NCI-H2081 treated with DMSO at 0.1 percent for 48 hours (cell line): ENCODE measurements at regions not wholly inside any gene's neighbourhood (a gene's known extent, or its start where the extent isn't known, plus 50 kb on each side); places are given as distances from the start of the nearest gene placed in this dataset.

Experiments used
- DNase-seq: peaks from one replicate; lab custom pipeline; 2025; lab: John Stamatoyannopoulos, UW

DNA sequence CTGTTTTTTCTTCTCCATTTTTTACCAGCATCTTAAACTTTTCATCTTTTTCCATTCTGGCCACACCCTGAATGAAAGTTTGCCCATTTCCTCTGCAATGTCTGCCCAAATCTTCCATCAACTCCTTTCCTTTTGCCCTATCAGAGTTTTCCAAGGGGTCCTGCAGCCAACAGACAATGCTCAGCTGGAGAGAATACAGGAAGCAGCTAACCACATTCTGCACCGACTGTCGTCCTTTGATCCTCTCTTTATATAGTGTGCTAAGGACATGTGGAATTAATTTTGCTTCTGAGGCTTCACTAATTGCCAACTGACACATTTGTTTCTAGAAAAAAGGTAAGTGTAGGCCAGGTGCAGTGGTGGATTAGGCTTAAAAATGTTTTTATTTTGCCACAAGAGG, 50.5 kb upstream of the DLX2 start:
- no peak for DNase-seq

DNA sequence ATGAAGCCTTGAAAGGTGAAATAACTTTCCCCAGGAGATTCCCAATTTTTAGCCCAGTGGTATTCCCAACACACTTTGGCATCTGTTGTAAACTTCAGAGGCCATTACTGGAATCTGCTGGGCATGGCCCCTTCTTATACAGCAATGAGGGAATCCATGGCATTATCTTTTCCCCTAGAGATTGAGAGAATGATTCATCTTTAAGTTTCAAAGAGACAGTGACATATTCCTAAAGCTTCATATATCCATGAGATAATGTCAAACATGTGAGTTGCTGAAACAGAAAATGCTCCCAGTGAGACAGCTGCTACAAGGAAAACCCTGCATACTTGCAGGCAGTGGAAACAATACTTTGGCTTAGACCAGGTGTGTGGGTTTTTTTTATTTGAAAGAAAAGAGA, 51.1 kb upstream of the DLX2 start:
- DNase-seq = no peak

GRCh38 chr2:172155752-172156151, 53.1 kb upstream of the DLX2 start:
- DNase-seq = no peak

DNA sequence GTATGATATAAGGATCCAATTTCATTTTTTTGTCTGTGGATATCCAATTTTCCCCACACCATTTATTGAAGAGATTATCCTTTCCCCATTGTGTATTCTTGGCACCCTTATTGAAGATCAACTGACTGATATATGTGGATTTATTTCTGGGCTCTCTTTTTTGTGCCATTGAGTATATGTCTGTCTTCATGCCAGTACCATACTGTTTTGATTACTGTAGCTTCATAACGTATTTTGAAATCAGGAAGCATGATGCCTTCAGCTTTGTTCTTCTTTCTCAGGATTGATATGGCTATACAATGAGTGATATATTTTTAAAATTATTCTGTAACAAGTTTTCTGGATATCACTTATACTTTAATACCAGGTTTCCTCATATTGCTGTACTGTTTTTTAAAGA, 58.1 kb upstream of the DLX2 start:
- DNase-seq = no peak

- no peak for DNase-seq
Measured at GRCh38 chr2:172162225-172162733, 59.6 kb upstream of the DLX2 start.

- no peak for DNase-seq
Measured at GRCh38 chr2:172162739-172163336, 60.1 kb upstream of the DLX2 start.

GRCh38 chr2:172168917-172169346, 66.2 kb upstream of the DLX2 start:
- DNase-seq = no peak

- DNase-seq = no peak
Measured at GRCh38 chr2:172169611-172170010, 66.9 kb upstream of the DLX2 start.

DNA sequence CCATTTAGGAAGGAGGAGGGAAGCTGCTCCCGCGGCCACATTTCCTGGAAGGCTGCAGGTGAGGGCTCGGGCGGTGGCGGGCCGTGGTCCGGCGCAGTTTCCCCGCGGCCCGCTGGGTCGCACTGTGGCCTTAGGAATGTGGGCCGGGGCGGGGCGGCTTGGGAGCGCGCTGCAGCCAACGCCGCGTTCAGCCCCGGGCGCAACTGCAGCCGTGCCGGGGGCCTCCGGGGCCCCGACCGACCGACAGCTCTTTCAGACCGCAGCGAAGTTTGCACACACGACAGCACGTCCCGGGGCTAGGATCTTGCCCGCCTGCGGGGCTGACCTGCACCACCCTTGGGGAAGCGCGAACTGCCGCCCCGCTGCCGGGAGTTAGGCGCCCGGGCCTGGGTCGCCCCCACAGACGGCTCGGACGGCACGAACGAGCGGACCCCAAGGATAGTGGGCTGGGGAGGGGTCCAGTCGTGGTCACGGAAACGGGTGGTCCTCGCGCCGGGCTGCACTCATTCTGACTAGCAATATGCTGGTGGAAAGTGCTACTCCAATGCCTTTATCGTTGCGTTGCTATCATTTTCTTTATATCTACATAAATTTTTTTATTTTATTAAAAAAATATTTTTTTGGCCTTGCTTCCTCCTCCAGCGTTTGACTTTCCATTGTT, 69.9 kb upstream of the DLX2 start:
- no peak for DNase-seq

- DNase-seq = no peak
Measured at GRCh38 chr2:172173174-172173706, 70.5 kb upstream of the DLX2 start.

- DNase-seq = no peak
Measured at GRCh38 chr2:172177581-172177980, 74.9 kb upstream of the DLX2 start.

DNA sequence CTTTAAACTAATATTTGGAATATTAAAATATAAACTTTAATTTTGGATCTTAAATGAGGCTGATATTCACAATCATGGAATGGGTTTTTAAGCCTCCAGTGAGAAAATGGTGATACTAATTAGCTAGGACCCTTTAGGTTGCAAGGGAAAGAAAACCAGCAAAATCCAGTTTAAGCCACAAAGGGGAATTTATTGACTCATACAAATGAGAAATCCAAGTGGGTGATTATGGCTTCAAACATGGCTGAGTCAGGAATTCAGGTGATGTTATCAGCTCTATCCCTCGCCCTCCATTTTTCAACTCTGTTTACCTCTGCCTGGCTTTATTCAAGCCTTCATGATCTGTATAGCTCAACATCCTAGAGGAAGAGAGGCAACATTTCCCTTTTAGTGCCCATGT, 75.3 kb upstream of the DLX2 start:
- no peak for DNase-seq

DNA sequence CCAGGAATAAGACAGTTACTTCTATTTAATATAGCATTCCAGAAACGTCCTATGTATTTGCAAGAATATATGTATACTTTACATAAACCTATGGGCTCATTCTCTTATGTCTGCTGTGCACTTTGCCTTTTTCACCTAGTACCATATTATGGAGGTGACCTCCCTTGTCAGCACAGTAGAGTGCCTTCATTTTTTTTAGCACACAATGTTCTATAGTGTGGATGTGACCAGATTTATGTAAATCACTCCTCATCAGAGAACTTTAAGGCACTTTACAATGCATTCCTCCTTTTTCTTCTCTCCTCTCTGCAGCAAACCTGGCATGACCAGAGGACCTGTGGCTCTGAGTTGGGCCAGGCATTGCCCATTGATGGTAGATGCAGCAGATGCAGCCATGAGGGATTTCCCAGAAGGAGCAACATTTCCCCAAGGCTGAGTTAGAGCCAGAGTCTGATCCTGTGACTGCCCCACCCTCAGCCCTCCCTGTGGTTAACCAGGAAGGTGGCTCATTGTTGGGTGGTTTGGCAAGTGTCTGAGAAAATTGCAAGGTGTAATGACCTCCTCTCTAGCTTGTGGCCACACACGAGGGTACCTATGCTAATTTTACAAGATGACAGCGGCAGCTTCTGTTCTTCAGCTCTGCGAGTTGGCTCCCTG, 76.5 kb upstream of the DLX2 start:
- DNase-seq = no peak

GRCh38 chr2:172181840-172182239, 79.1 kb upstream of the DLX2 start:
- DNase-seq = no peak

GRCh38 chr2:172182624-172183023, 79.9 kb upstream of the DLX2 start:
- no peak for DNase-seq

GRCh38 chr2:172193331-172194089, 90.8 kb upstream of the DLX2 start:
- no peak for DNase-seq

DNA sequence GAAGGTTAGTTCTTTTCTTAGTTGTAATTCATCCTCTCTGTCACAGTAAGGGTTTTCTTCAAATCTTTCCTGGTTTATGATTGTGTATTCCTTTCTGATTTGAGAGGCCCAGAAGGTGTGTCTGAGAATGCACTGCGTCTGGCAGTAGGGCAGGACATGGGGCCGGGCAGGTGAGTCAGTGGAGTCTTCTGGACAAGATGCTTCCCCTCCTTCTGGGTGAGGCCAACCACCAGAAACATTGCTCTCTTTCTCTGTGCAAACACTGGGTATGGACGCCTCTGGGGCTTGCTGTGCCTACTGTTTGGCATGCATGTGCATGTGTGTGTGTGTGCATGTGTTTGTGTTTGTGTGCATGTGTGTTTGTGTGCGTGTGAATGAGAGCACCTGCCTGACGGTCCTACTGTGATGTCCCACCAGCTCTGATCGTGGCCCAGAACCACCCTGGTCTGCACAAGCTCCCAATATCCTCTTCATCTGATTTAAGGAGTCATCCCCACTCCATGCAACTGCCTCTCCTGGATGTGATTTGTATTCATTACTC, 93.2 kb upstream of the DLX2 start:
- no peak for DNase-seq

DNA sequence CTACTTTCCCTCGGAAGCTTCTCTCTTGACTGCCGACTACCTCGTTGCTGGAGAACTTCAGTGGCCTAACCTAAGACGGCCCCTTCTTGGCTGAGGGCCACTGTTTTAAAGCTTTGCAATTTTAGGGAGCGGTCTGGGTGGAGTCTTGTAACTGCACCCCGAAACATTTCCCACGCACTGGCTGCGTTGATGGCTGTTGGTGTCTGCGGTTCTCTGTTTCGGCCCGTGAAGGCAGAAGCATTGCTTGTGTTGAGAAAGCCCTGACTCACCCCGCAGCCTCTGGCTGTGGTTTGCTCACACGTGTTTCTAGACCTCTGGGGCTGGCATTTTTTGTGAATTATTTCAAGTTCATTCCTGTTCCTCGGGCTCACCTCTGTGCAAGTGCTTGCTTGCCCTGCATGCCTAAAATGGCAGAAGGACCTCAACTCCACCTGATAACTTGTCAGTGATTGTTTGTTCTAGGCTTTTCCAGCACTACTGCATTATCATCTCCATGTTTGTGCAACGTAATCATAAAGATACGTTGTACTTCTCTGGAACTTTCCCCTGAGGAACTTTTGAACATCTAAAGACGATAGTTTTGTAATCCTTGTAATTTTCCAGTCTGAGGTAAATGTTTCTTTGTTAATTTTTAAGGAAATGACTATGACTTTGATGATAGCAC, 94.2 kb upstream of the DLX2 start:
- DNase-seq = no peak

DNA sequence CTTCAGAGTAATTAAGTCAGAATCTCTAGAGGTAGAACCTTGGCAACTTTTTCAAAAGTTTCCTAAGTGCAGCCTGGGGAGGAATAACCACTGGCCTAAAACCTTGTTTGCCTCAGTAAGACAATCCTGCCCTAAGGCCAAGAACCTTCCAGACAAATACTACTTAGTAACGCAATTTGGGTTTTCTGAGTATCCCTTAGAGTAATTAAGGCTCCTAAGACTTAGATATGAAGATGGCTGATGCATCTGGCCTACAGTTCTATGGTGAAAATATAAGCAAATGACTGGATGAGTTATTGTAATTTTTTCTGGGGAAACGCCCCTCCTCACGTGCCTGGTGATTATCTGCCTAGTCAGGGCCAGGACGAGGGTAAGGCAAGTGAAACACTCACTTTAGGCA, 95.7 kb upstream of the DLX2 start:
- DNase-seq = no peak

DNA sequence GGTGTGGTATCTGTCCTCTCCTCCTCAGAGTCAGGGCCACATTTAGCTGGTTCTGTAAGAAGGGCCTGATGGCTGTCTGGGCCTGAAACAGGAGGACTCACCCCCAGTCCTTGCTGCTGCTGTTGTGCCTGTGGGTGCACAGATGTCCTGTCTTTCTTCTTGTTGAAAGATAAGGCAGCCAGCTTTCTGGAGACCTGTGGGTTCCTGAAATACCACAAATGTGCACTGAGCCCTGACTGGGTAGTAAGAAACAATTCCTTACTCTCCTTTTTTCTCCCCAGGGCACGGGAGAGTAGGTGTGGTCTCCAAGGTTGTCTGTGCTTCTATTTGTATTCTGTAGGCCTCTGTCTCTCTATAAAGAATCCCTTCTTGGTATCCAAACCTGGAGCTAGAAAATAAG, 96.2 kb upstream of the DLX2 start:
- DNase-seq = no peak

DNA sequence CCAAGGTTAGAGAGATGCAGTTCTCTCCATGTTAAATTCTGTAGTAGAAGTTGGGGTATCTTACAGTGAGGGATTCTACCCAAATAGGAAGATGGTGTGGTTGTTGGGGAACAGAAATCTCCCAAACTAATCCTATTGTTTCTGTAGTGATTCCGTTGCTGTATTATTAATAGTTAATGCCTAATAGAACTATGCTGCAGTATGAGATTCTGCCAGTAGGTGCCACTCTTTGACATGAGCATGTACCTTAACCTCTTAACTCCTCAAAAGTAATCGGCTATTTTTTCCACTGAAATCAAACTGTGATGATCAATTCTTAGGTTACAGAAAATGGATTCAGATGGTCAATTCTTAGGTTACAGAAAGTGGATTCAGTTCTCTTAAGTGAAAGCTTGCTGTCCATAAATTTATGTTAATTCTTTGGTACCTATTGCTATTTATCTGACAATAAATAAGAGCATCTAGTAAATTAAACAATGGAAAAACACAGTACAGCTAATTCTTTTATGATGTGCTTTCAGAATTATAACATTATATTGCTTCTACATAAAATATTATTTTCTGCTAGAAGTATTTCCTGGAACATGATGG, 97.9 kb upstream of the DLX2 start:
- no peak for DNase-seq
